KBM-7 (cell line): ENCODE measurements at regions not wholly inside any gene's neighbourhood (a gene's known extent, or its start where the extent isn't known, plus 50 kb on each side); places are given as distances from the start of the nearest gene placed in this dataset.

Experiments used
- DNase-seq: peaks from one replicate; pipeline ENCODE4 v3.0.0-alpha.2; 2015
- in situ Hi-C: fragments of 300-500 bp; cut with MboI; formaldehyde crosslinking; loops from 2 replicates; pipeline ENCODE4 v1.14.3; 2020; ENCODE audit warnings: low sequenced_read_pairs, low pct_unique_long_range_greater_than_20kb, mixed read lengths

- in situ Hi-C loops: no loop called here
- DNase-seq: no peak
These were observed 517.2 kb upstream of the CDH6 start for GRCh38 chr5:30676223-30676840.

- DNase-seq: no peak
- in situ Hi-C loops: no loop called here
These were observed 526.2 kb upstream of the CDH6 start for GRCh38 chr5:30667293-30667692.

GRCh38 chr5:30663536-30663935 is 530.0 kb upstream of the CDH6 start:
- DNase-seq: no peak
- in situ Hi-C loops: no loop called here

- no peak for DNase-seq
- in situ Hi-C loops: no loop called here
These were observed 531.1 kb upstream of the CDH6 start for GRCh38 chr5:30662373-30662772.

GRCh38 chr5:30661730-30662129 is 531.8 kb upstream of the CDH6 start:
- DNase-seq: no peak
- in situ Hi-C loops: no loop called here

- no peak for DNase-seq
- in situ Hi-C loops: no loop called here
These were observed 534.1 kb upstream of the CDH6 start for GRCh38 chr5:30659417-30659816.

- in situ Hi-C loops: no loop called here
- DNase-seq: no peak
These were observed 543.2 kb upstream of the CDH6 start for GRCh38 chr5:30650311-30650710.

- DNase-seq: no peak
- in situ Hi-C loops: no loop called here
These were observed 554.6 kb upstream of the CDH6 start for GRCh38 chr5:30638899-30639298.

- in situ Hi-C loops: no loop called here
- DNase-seq: no peak
These were observed 565.5 kb upstream of the CDH6 start for GRCh38 chr5:30627945-30628344.

- DNase-seq: no peak
- in situ Hi-C loops: no loop called here
These were observed 566.9 kb upstream of the CDH6 start for GRCh38 chr5:30626557-30626956.

- no peak for DNase-seq
- in situ Hi-C loops: no loop called here
These were observed 572.9 kb upstream of the CDH6 start for GRCh38 chr5:30620481-30621085.

- in situ Hi-C loops: no loop called here
- DNase-seq: no peak
These were observed 585.0 kb upstream of the CDH6 start for GRCh38 chr5:30608501-30608900.

- in situ Hi-C loops: no loop called here
- no peak for DNase-seq
These were observed 586.1 kb upstream of the CDH6 start for GRCh38 chr5:30607301-30607894.

- in situ Hi-C loops: no loop called here
These were observed 587.7 kb upstream of the CDH6 start for GRCh38 chr5:30605693-30606268.

GRCh38 chr5:30604648-30605262 is 588.7 kb upstream of the CDH6 start:
- in situ Hi-C loops: no loop called here

More at GRCh38 chr5:30605693-30606268, 587.7 kb upstream of the CDH6 start:
- no peak for DNase-seq

GRCh38 chr5:30600892-30601291 is 592.6 kb upstream of the CDH6 start:
- in situ Hi-C loops: no loop called here

More at GRCh38 chr5:30604648-30605262, 588.7 kb upstream of the CDH6 start:
- no peak for DNase-seq

GRCh38 chr5:30596495-30597064 is 596.9 kb upstream of the CDH6 start:
- no peak for DNase-seq
- in situ Hi-C loops: no loop called here

More at GRCh38 chr5:30600892-30601291, 592.6 kb upstream of the CDH6 start:
- DNase-seq: no peak

- in situ Hi-C loops: no loop called here
- no peak for DNase-seq
These were observed 599.2 kb upstream of the CDH6 start for GRCh38 chr5:30594331-30594730.

GRCh38 chr5:30592833-30593232 is 600.7 kb upstream of the CDH6 start:
- in situ Hi-C loops: no loop called here
- no peak for DNase-seq
